Smooth muscle cell (in vitro differentiated cells): ENCODE measurements at regions not wholly inside any gene's neighbourhood (a gene's known extent, or its start where the extent isn't known, plus 50 kb on each side); places are given as distances from the start of the nearest gene placed in this dataset.
A peak's percentile ranks its signal among the peaks of the same experiment; 100 is the strongest.

Source experiments
- DNase-seq: peaks from one replicate; lab custom pipeline; 2025; ENCODE audit not compliant: unreplicated experiment; lab: John Stamatoyannopoulos, UW
- H2AFZ ChIP-seq: fragments of 200-600 bp; sonication (generic); 2 replicates; pipeline ENCODE4 v1.6.0; 2016; ENCODE audit warnings: antibody characterized with exemption, low read depth, mild to moderate bottlenecking
- H3F3A ChIP-seq: fragments of 200-600 bp; sonication (generic); 2 replicates; pipeline ENCODE4 v1.6.0; 2017; ENCODE audit warnings: antibody characterized with exemption, low read depth
- H3K27ac ChIP-seq: fragments of 200-600 bp; sonication (generic); 2 replicates; pipeline ENCODE4 v1.5.1; 2016; ENCODE audit warnings: low read depth, mild to moderate bottlenecking
- H3K27me3 ChIP-seq: fragments of 200-600 bp; sonication (generic); 2 replicates; pipeline ENCODE4 v1.6.1; 2016; ENCODE audit warnings: low read depth, mild to moderate bottlenecking
- H3K36me3 ChIP-seq: fragments of 200-600 bp; sonication (generic); 2 replicates; pipeline ENCODE4 v1.5.1; 2016; ENCODE audit warnings: low read depth
- H3K4me1 ChIP-seq: fragments of 200-600 bp; sonication (generic); 2 replicates; pipeline ENCODE4 v1.5.1; 2016; ENCODE audit warnings: low read depth
- H3K4me2 ChIP-seq: fragments of 200-600 bp; sonication (generic); 2 replicates; pipeline ENCODE4 v1.6.0; 2016; ENCODE audit warnings: mild to moderate bottlenecking
- H3K4me3 ChIP-seq: fragments of 200-600 bp; sonication (generic); 2 replicates; pipeline ENCODE4 v1.5.1; 2016; ENCODE audit warnings: mild to moderate bottlenecking
- H3K79me2 ChIP-seq: fragments of 200-600 bp; sonication (generic); 2 replicates; pipeline ENCODE4 v1.6.0; 2016; ENCODE audit warnings: low read depth, mild to moderate bottlenecking
- H3K9ac ChIP-seq: fragments of 200-600 bp; sonication (generic); 2 replicates; pipeline ENCODE4 v1.6.0; 2016; ENCODE audit warnings: low read depth
- H3K9me3 ChIP-seq: fragments of 200-600 bp; sonication (generic); replicated peaks from 2 replicates; pipeline ENCODE4 v1.5.1; 2016; ENCODE audit warnings: low read depth
- H4K20me1 ChIP-seq: fragments of 200-600 bp; sonication (generic); 2 replicates; pipeline ENCODE4 v1.6.0; 2016; ENCODE audit warnings: low read depth
- CTCF ChIP-seq: fragments of 200-600 bp; sonication (generic); IDR thresholded peaks from 2 replicates; pipeline ENCODE4 v1.5.1; 2017; ENCODE audit warnings: borderline replicate concordance, mild to moderate bottlenecking, antibody characterized with exemption; ENCODE audit not compliant: insufficient read depth, poor library complexity, severe bottlenecking
- WGBS: methylation state at CpG from one replicate; pipeline ENCODE4 v1.1.7; 2016; ENCODE audit warnings: low lambda C conversion rate; 5-methylcytosine and 5-hydroxymethylcytosine counted together

- Histone ChIP-seq H3K4me3 (no peak overlapping the region), H3K4me1 (peaks cover 21% of the 10 kb centered on the region), H3K36me3 (no peaks in the 10 kb centered on the region), H3K9me3 (no peaks in the 10 kb centered on the region), H3F3A (peaks cover 12% of the 10 kb centered on the region), H4K20me1 (no peaks in the 10 kb centered on the region), H3K27me3 (no peaks in the 10 kb centered on the region), H3K9ac (no peak overlapping the region), H3K4me2 (peak overlapping the region; percentile 43), H3K27ac (no peak overlapping the region), H2AFZ (no peak overlapping the region), H3K79me2 (no peaks in the 10 kb centered on the region)
- TF ChIP-seq CTCF = no peak
- WGBS = 59% methylated on average over 20 of the region's 20 CpGs
- DNase-seq = no peak
These were observed 195.8 kb upstream of the DIO3 start for GRCh38 chr14:101365329-101366158.

GRCh38 chr14:101367421-101368261 is 193.7 kb upstream of the DIO3 start:
- H3K9ac ChIP-seq = no peak overlapping the region
- H4K20me1 ChIP-seq = no peaks in the 10 kb centered on the region
- H2AFZ ChIP-seq = no peak overlapping the region
- H3K4me1 ChIP-seq = peaks cover 18% of the 10 kb centered on the region
- 91% methylated on average over 22 of the region's 23 CpGs for whole genome bisulfite sequencing
- no peak overlapping the region for H3K4me2 ChIP-seq
- H3K36me3 ChIP-seq = no peaks in the 10 kb centered on the region
- no peak for TF ChIP-seq CTCF
- no peak overlapping the region for H3K4me3 ChIP-seq
- no peak overlapping the region for H3K27ac ChIP-seq
- H3K9me3 ChIP-seq = no peaks in the 10 kb centered on the region
- no peaks in the 10 kb centered on the region for H3F3A ChIP-seq
- no peak for DNase-seq
- no peaks in the 10 kb centered on the region for H3K79me2 ChIP-seq
- no peaks in the 10 kb centered on the region for H3K27me3 ChIP-seq

- Histone ChIP-seq H3K79me2 (no peaks in the 10 kb centered on the region), H3K9ac (no peak overlapping the region), H3K27ac (no peak overlapping the region), H3K36me3 (no peaks in the 10 kb centered on the region), H3K27me3 (no peaks in the 10 kb centered on the region), H2AFZ (no peak overlapping the region), H3K4me2 (no peak overlapping the region), H3F3A (no peaks in the 10 kb centered on the region), H4K20me1 (no peaks in the 10 kb centered on the region), H3K4me3 (no peak overlapping the region), H3K9me3 (no peaks in the 10 kb centered on the region), H3K4me1 (peaks cover 18% of the 10 kb centered on the region)
- DNase-seq = no peak
- TF ChIP-seq CTCF = no peak
- 87% methylated on average over 6 of the region's 6 CpGs for WGBS
These were observed 192.7 kb upstream of the DIO3 start for GRCh38 chr14:101368629-101369028.
